ENCODE measurements at regions not wholly inside any gene's neighbourhood (a gene's known extent, or its start where the extent isn't known, plus 50 kb on each side); places are given as distances from the start of the nearest gene placed in this dataset.
"Not testable (repeated sequence)": the region's sequence is repeated elsewhere in the genome, so short reads cannot be mapped to it uniquely, and the experiment has no call there.

GRCh38 chr20:50360921-50361320 lies 149.3 kb upstream of the PTPN1 start:
- no peak for DNase-seq (ENCODE audit: low read depth)

- DNase-seq (ENCODE audit: low read depth) = not testable (repeated sequence)
Measured at GRCh38 chr20:50362177-50362576, 148.0 kb upstream of the PTPN1 start.

GRCh38 chr20:50363027-50363426 lies 147.2 kb upstream of the PTPN1 start:
- no peak for DNase-seq (ENCODE audit: low read depth)

GRCh38 chr20:50363479-50363878 lies 146.7 kb upstream of the PTPN1 start:
- no peak for DNase-seq (ENCODE audit: low read depth)

- no peak for DNase-seq (ENCODE audit: low read depth)
Measured at GRCh38 chr20:50364542-50364941, 145.6 kb upstream of the PTPN1 start.

- peak; percentile 32 for DNase-seq (ENCODE audit: low read depth)
Measured at GRCh38 chr20:50366270-50367103, 143.7 kb upstream of the PTPN1 start.

GRCh38 chr20:50367104-50367674 lies 143.0 kb upstream of the PTPN1 start:
- DNase-seq (ENCODE audit: low read depth) = no peak

- DNase-seq (ENCODE audit: low read depth) = no peak
Measured at GRCh38 chr20:50367739-50368375, 142.3 kb upstream of the PTPN1 start.

GRCh38 chr20:50368386-50368785 lies 141.8 kb upstream of the PTPN1 start:
- no peak for DNase-seq (ENCODE audit: low read depth)

- no peak for DNase-seq (ENCODE audit: low read depth)
Measured at GRCh38 chr20:50368813-50369224, 141.4 kb upstream of the PTPN1 start.

- no peak for DNase-seq (ENCODE audit: low read depth)
Measured at GRCh38 chr20:50369225-50370035, 140.8 kb upstream of the PTPN1 start.

- no peak for DNase-seq (ENCODE audit: low read depth)
Measured at GRCh38 chr20:50370036-50370566, 140.1 kb upstream of the PTPN1 start.

GRCh38 chr20:50371878-50372769 lies 138.1 kb upstream of the PTPN1 start:
- no peak for DNase-seq (ENCODE audit: low read depth)

- no peak for DNase-seq (ENCODE audit: low read depth)
Measured at GRCh38 chr20:50372770-50373088, 137.5 kb upstream of the PTPN1 start.

- no peak for DNase-seq (ENCODE audit: low read depth)
Measured at GRCh38 chr20:50373674-50374286, 136.4 kb upstream of the PTPN1 start.

GRCh38 chr20:50374541-50375078 lies 135.6 kb upstream of the PTPN1 start:
- DNase-seq (ENCODE audit: low read depth) = no peak

GRCh38 chr20:50376179-50376887 lies 133.8 kb upstream of the PTPN1 start:
- no peak for DNase-seq (ENCODE audit: low read depth)

- no peak for DNase-seq (ENCODE audit: low read depth)
Measured at GRCh38 chr20:50376888-50377459, 133.2 kb upstream of the PTPN1 start.

All from fibroblast of the conjunctiva (primary cell).